Ishikawa (cell line): ENCODE measurements at regions not wholly inside any gene's neighbourhood (a gene's known extent, or its start where the extent isn't known, plus 50 kb on each side); places are given as distances from the start of the nearest gene placed in this dataset.

Experiments used
- CEBPB ChIP-seq: IDR thresholded peaks from 2 replicates; pipeline ENCODE4 v1.6.1; 2012
- CREB1 ChIP-seq: IDR thresholded peaks from 2 replicates; pipeline ENCODE4 v1.6.1; 2012; ENCODE audit warnings: low read depth
- EGR1 ChIP-seq: IDR thresholded peaks from 2 replicates; pipeline ENCODE4 v1.6.1; 2012
- EP300 ChIP-seq: IDR thresholded peaks from 2 replicates; pipeline ENCODE4 v1.6.1; 2012; ENCODE audit warnings: borderline replicate concordance
- FOXM1 ChIP-seq: IDR thresholded peaks from 2 replicates; pipeline ENCODE4 v1.6.1; 2012; ENCODE audit warnings: low read depth, borderline replicate concordance
- MAX ChIP-seq: IDR thresholded peaks from 2 replicates; pipeline ENCODE4 v1.6.1; 2012
- NFIC ChIP-seq: IDR thresholded peaks from 2 replicates; pipeline ENCODE4 v1.6.1; 2012
- RAD21 ChIP-seq: IDR thresholded peaks from 2 replicates; pipeline ENCODE4 v1.6.1; 2012; ENCODE audit warnings: low read depth
- REST ChIP-seq: IDR thresholded peaks from 2 replicates; pipeline ENCODE4 v1.6.1; 2012; ENCODE audit warnings: low read depth, mild to moderate bottlenecking
- TAF1 ChIP-seq: IDR thresholded peaks from 2 replicates; pipeline ENCODE4 v1.6.1; 2012; ENCODE audit warnings: low read depth, mild to moderate bottlenecking
- TCF12 ChIP-seq: IDR thresholded peaks from 2 replicates; pipeline ENCODE4 v1.6.1; 2012; ENCODE audit warnings: low read depth
- TEAD4 ChIP-seq: IDR thresholded peaks from 2 replicates; pipeline ENCODE4 v1.6.1; 2012
- USF1 ChIP-seq: IDR thresholded peaks from 2 replicates; pipeline ENCODE4 v1.6.1; 2012
- YY1 ChIP-seq: IDR thresholded peaks from 2 replicates; pipeline ENCODE4 v1.6.1; 2012; ENCODE audit warnings: low read depth
- ZBTB7A ChIP-seq: IDR thresholded peaks from 2 replicates; pipeline ENCODE4 v1.6.1; 2012; ENCODE audit warnings: low read depth

- no peak for TF ChIP-seq TCF12
- TF ChIP-seq ZBTB7A: no peak
Observed at GRCh38 chrX:109134777-109135176, 347.1 kb downstream of the GUCY2F start.

- TF ChIP-seq FOXM1 (no peak), CEBPB (no peak), YY1 (no peak), REST (no peak), TCF12 (no peak), EGR1 (no peak), EP300 (no peak)
Observed at GRCh38 chrX:109125304-109125703, 356.6 kb downstream of the GUCY2F start.

GRCh38 chrX:109089359-109089758 lies 353.0 kb upstream of the IRS4 start:
- TF ChIP-seq TEAD4 (no peak), TCF12 (no peak), YY1 (no peak), EP300 (no peak), CREB1 (no peak), RAD21 (no peak), EGR1 (no peak), NFIC (no peak), CEBPB (no peak), REST (no peak), TAF1 (no peak), ZBTB7A (no peak), MAX (no peak), FOXM1 (no peak)

GRCh38 chrX:109077788-109078187 lies 341.4 kb upstream of the IRS4 start:
- no peak for TF ChIP-seq USF1
- TF ChIP-seq FOXM1: no peak
- TF ChIP-seq TAF1: no peak
- TF ChIP-seq CREB1: no peak
- TF ChIP-seq TCF12: no peak
- no peak for TF ChIP-seq YY1
- no peak for TF ChIP-seq NFIC
- TF ChIP-seq REST: no peak
- no peak for TF ChIP-seq EP300
- TF ChIP-seq ZBTB7A: no peak
- TF ChIP-seq EGR1: no peak
- TF ChIP-seq RAD21: no peak
- TF ChIP-seq CEBPB: no peak
- TF ChIP-seq MAX: no peak

- TF ChIP-seq CREB1: no peak
- TF ChIP-seq ZBTB7A: no peak
- no peak for TF ChIP-seq EP300
- TF ChIP-seq NFIC: no peak
- no peak for TF ChIP-seq TAF1
- TF ChIP-seq FOXM1: no peak
- TF ChIP-seq USF1: no peak
- no peak for TF ChIP-seq TEAD4
- TF ChIP-seq RAD21: no peak
- no peak for TF ChIP-seq CEBPB
- TF ChIP-seq MAX: no peak
- no peak for TF ChIP-seq EGR1
- no peak for TF ChIP-seq TCF12
- no peak for TF ChIP-seq YY1
- TF ChIP-seq REST: no peak
Observed at GRCh38 chrX:109049903-109050302, 313.5 kb upstream of the IRS4 start.
